ENCODE measurements at regions not wholly inside any gene's neighbourhood (a gene's known extent, or its start where the extent isn't known, plus 50 kb on each side); places are given as distances from the start of the nearest gene placed in this dataset.

GRCh38 chrX:125006704-125007103 lies 313.0 kb upstream of the TEX13C start:
- H3K4ac ChIP-seq (ENCODE audit: low read depth, low read length): no peak overlapping the region
- H3K79me2 ChIP-seq (ENCODE audit: control insufficient read depth, insufficient read depth, low read length, poor library complexity): no peaks in the 10 kb centered on the region
- no peak overlapping the region for H4K12ac ChIP-seq (ENCODE audit: low read depth, low read length)
- no peak overlapping the region for H3K4me3 ChIP-seq (ENCODE audit: low read depth, low read length)
- H3K4me2 ChIP-seq (ENCODE audit: low read length): no peak overlapping the region
- no peaks in the 10 kb centered on the region for H3K27me3 ChIP-seq (ENCODE audit: insufficient read depth, low read length)
- no peak overlapping the region for H3K9ac ChIP-seq (ENCODE audit: low read length)
- no peak overlapping the region for H4K91ac ChIP-seq (ENCODE audit: low read depth, low read length)
- H3K4me1 ChIP-seq (ENCODE audit: control insufficient read depth in 1 of 2, insufficient read depth in 2 of 2, low read length in 2 of 2): no peaks in the 10 kb centered on the region
- H3K18ac ChIP-seq (ENCODE audit: low read length): no peak overlapping the region
- no peak overlapping the region for H3K27ac ChIP-seq (ENCODE audit: low read depth, low read length)
- no peaks in the 10 kb centered on the region for H3K9me3 ChIP-seq (ENCODE audit: insufficient read depth, low read depth, low read length)
- H2BK120ac ChIP-seq (ENCODE audit: insufficient read depth, low read length, poor library complexity): no peak overlapping the region
- H2BK12ac ChIP-seq (ENCODE audit: low read length): no peak overlapping the region
- no CpG with 5 or more reads among the region's 3 CpGs for WGBS (ENCODE audit: extremely low coverage, insufficient coverage, insufficient read length)
- no peaks in the 10 kb centered on the region for H3K79me1 ChIP-seq (ENCODE audit: low read length)
- H3K36me3 ChIP-seq (ENCODE audit: control insufficient read depth in 1 of 2, insufficient read depth in 2 of 2, low read length in 2 of 2): no peaks in the 10 kb centered on the region
- H3K14ac ChIP-seq (ENCODE audit: low read length): no peak overlapping the region
- H2BK5ac ChIP-seq (ENCODE audit: low read depth, low read length, poor library complexity): no peak overlapping the region
- H2AFZ ChIP-seq (ENCODE audit: insufficient read depth, low read length, poor library complexity): no peak overlapping the region
- no peak for DNase-seq
- H3K23ac ChIP-seq (ENCODE audit: low read length): no peak overlapping the region
- no peak overlapping the region for H2AK5ac ChIP-seq (ENCODE audit: low read length)
- no peak overlapping the region for H4K8ac ChIP-seq (ENCODE audit: low read depth, low read length)

DNA sequence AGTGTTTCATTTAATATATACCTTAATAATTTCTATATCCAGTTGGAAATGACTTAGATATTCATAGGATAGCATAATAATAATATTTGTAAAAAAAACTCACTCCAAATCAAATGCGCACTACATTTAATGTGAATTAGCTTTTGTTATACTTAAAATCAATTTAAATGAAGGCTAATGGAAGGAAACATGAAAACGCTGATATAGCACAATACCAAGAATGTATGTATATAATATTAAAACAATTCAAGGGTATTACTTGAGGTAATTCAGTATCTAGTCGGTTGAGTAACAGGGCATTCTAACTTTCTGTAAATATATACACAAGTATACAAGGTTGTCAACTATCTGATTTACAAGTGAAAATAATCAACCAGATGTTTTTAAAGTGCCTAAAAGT lies 307.1 kb upstream of the TEX13C start:
- Histone ChIP-seq H4K91ac (ENCODE audit: low read depth, low read length) (no peak overlapping the region), H4K8ac (ENCODE audit: low read depth, low read length) (no peak overlapping the region), H4K12ac (ENCODE audit: low read depth, low read length) (no peak overlapping the region), H3K4me2 (ENCODE audit: low read length) (no peak overlapping the region), H3K79me1 (ENCODE audit: low read length) (no peaks in the 10 kb centered on the region), H3K14ac (ENCODE audit: low read length) (no peak overlapping the region), H3K4ac (ENCODE audit: low read depth, low read length) (no peak overlapping the region), H2BK5ac (ENCODE audit: low read depth, low read length, poor library complexity) (no peak overlapping the region), H3K27me3 (ENCODE audit: insufficient read depth, low read length) (no peaks in the 10 kb centered on the region), H3K27ac (ENCODE audit: low read depth, low read length) (no peak overlapping the region), H3K4me3 (ENCODE audit: low read depth, low read length) (no peak overlapping the region), H3K4me1 (ENCODE audit: control insufficient read depth in 1 of 2, insufficient read depth in 2 of 2, low read length in 2 of 2) (no peaks in the 10 kb centered on the region), H3K9ac (ENCODE audit: low read length) (no peak overlapping the region), H3K18ac (ENCODE audit: low read length) (no peak overlapping the region), H2BK12ac (ENCODE audit: low read length) (no peak overlapping the region), H3K9me3 (ENCODE audit: insufficient read depth, low read depth, low read length) (no peaks in the 10 kb centered on the region), H3K23ac (ENCODE audit: low read length) (no peak overlapping the region), H2AK5ac (ENCODE audit: low read length) (no peak overlapping the region), H3K36me3 (ENCODE audit: control insufficient read depth in 1 of 2, insufficient read depth in 2 of 2, low read length in 2 of 2) (no peaks in the 10 kb centered on the region), H3K79me2 (ENCODE audit: control insufficient read depth, insufficient read depth, low read length, poor library complexity) (no peaks in the 10 kb centered on the region), H2AFZ (ENCODE audit: insufficient read depth, low read length, poor library complexity) (no peak overlapping the region), H2BK120ac (ENCODE audit: insufficient read depth, low read length, poor library complexity) (no peak overlapping the region)
- WGBS (ENCODE audit: extremely low coverage, insufficient coverage, insufficient read length): no CpG with 5 or more reads among the region's 3 CpGs
- no peak for DNase-seq

GRCh38 chrX:125029131-125029530 lies 290.5 kb upstream of the TEX13C start:
- H2AK5ac ChIP-seq (ENCODE audit: low read length): no peak overlapping the region
- no peaks in the 10 kb centered on the region for H3K79me2 ChIP-seq (ENCODE audit: control insufficient read depth, insufficient read depth, low read length, poor library complexity)
- H2BK12ac ChIP-seq (ENCODE audit: low read length): no peak overlapping the region
- H3K4me3 ChIP-seq (ENCODE audit: low read depth, low read length): no peak overlapping the region
- no peak overlapping the region for H3K4me2 ChIP-seq (ENCODE audit: low read length)
- no peaks in the 10 kb centered on the region for H3K9me3 ChIP-seq (ENCODE audit: insufficient read depth, low read depth, low read length)
- H4K91ac ChIP-seq (ENCODE audit: low read depth, low read length): no peak overlapping the region
- no peak overlapping the region for H3K9ac ChIP-seq (ENCODE audit: low read length)
- no CpG with 5 or more reads among the region's 3 CpGs for WGBS (ENCODE audit: extremely low coverage, insufficient coverage, insufficient read length)
- DNase-seq: no peak
- H3K4ac ChIP-seq (ENCODE audit: low read depth, low read length): no peak overlapping the region
- H4K12ac ChIP-seq (ENCODE audit: low read depth, low read length): no peak overlapping the region
- H4K8ac ChIP-seq (ENCODE audit: low read depth, low read length): no peak overlapping the region
- H3K27ac ChIP-seq (ENCODE audit: low read depth, low read length): no peak overlapping the region
- no peaks in the 10 kb centered on the region for H3K4me1 ChIP-seq (ENCODE audit: control insufficient read depth in 1 of 2, insufficient read depth in 2 of 2, low read length in 2 of 2)
- H3K18ac ChIP-seq (ENCODE audit: low read length): no peak overlapping the region
- no peaks in the 10 kb centered on the region for H3K36me3 ChIP-seq (ENCODE audit: control insufficient read depth in 1 of 2, insufficient read depth in 2 of 2, low read length in 2 of 2)
- no peaks in the 10 kb centered on the region for H3K27me3 ChIP-seq (ENCODE audit: insufficient read depth, low read length)
- no peak overlapping the region for H2BK120ac ChIP-seq (ENCODE audit: insufficient read depth, low read length, poor library complexity)
- H2AFZ ChIP-seq (ENCODE audit: insufficient read depth, low read length, poor library complexity): no peak overlapping the region
- no peaks in the 10 kb centered on the region for H3K79me1 ChIP-seq (ENCODE audit: low read length)
- H3K14ac ChIP-seq (ENCODE audit: low read length): no peak overlapping the region
- no peak overlapping the region for H2BK5ac ChIP-seq (ENCODE audit: low read depth, low read length, poor library complexity)
- H3K23ac ChIP-seq (ENCODE audit: low read length): no peak overlapping the region

Data from trophoblast cell (in vitro differentiated cells and primary cell).